ENCODE measurements at regions not wholly inside any gene's neighbourhood (a gene's known extent, or its start where the extent isn't known, plus 50 kb on each side); places are given as distances from the start of the nearest gene placed in this dataset.

DNA sequence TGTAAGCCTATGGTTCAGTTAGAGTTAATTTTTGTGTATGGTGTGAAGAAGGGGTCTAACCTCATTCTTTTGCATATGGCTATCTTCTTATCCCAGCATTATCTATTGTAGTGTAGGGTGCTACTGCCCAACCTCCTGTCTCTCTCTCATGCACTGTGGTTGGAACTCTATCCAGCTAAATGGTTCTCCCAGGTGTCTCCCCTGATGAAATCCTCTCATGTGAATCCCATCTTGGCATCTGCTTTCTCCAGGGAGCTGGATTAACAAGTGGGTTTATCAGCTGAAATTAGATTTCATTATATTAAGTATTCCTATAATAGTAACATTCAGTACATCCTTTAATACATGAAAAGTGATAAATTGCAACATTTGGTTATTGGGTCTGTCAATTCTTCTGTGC is 224.7 kb upstream of the SFRP2 start:
- H3K9me3 ChIP-seq (ENCODE audit: control insufficient read depth, insufficient read depth, low read depth, low read length), result no peaks in the 10 kb centered on the region
- no peak overlapping the region for H3K27ac ChIP-seq (ENCODE audit: low read length)
- DNase-seq (ENCODE audit: low read depth, low spot score) (no peak), ATAC-seq (no peak)
- no peak overlapping the region for H3K4me3 ChIP-seq (ENCODE audit: low read depth in 2 of 2, low read length in 2 of 2)
- H3K36me3 ChIP-seq (ENCODE audit: control insufficient read depth, insufficient read depth, low read length), result no peaks in the 10 kb centered on the region
- TF ChIP-seq, protein P1, sequence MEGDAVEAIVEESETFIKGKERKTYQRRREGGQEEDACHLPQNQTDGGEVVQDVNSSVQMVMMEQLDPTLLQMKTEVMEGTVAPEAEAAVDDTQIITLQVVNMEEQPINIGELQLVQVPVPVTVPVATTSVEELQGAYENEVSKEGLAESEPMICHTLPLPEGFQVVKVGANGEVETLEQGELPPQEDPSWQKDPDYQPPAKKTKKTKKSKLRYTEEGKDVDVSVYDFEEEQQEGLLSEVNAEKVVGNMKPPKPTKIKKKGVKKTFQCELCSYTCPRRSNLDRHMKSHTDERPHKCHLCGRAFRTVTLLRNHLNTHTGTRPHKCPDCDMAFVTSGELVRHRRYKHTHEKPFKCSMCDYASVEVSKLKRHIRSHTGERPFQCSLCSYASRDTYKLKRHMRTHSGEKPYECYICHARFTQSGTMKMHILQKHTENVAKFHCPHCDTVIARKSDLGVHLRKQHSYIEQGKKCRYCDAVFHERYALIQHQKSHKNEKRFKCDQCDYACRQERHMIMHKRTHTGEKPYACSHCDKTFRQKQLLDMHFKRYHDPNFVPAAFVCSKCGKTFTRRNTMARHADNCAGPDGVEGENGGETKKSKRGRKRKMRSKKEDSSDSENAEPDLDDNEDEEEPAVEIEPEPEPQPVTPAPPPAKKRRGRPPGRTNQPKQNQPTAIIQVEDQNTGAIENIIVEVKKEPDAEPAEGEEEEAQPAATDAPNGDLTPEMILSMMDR (IDR thresholded peaks at IDR 0.05), result no peak
- TF ChIP-seq POLR2AphosphoS5 (IDR thresholded peaks at IDR 0.05; ENCODE audit: low read depth, low read length), result no peak
- TF ChIP-seq SIN3A (IDR thresholded peaks at IDR 0.05; ENCODE audit: borderline replicate concordance, insufficient read depth, low read depth, low read length), result no peak
- TF ChIP-seq, protein P2, sequence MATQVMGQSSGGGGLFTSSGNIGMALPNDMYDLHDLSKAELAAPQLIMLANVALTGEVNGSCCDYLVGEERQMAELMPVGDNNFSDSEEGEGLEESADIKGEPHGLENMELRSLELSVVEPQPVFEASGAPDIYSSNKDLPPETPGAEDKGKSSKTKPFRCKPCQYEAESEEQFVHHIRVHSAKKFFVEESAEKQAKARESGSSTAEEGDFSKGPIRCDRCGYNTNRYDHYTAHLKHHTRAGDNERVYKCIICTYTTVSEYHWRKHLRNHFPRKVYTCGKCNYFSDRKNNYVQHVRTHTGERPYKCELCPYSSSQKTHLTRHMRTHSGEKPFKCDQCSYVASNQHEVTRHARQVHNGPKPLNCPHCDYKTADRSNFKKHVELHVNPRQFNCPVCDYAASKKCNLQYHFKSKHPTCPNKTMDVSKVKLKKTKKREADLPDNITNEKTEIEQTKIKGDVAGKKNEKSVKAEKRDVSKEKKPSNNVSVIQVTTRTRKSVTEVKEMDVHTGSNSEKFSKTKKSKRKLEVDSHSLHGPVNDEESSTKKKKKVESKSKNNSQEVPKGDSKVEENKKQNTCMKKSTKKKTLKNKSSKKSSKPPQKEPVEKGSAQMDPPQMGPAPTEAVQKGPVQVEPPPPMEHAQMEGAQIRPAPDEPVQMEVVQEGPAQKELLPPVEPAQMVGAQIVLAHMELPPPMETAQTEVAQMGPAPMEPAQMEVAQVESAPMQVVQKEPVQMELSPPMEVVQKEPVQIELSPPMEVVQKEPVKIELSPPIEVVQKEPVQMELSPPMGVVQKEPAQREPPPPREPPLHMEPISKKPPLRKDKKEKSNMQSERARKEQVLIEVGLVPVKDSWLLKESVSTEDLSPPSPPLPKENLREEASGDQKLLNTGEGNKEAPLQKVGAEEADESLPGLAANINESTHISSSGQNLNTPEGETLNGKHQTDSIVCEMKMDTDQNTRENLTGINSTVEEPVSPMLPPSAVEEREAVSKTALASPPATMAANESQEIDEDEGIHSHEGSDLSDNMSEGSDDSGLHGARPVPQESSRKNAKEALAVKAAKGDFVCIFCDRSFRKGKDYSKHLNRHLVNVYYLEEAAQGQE (IDR thresholded peaks at IDR 0.05; ENCODE audit: insufficient read depth in 1 of 2, low read depth in 2 of 2, low read length in 1 of 2), result no peak
- TF ChIP-seq TCF7L2 (IDR thresholded peaks at IDR 0.05; ENCODE audit: low read depth, low read length), result no peak
- H3K4me1 ChIP-seq (ENCODE audit: control insufficient read depth, insufficient read depth, low read length), result no peaks in the 10 kb centered on the region
- in situ Hi-C loops (cut with HindIII; ENCODE audit: low pct_unique_long_range_greater_than_20kb, low sequenced_read_pairs), result no loop called here
- ChIA-PET POLR2A (no interaction called here), CTCF (no interaction called here)
- no peaks in the 10 kb centered on the region for H3K27me3 ChIP-seq (ENCODE audit: control insufficient read depth, insufficient read depth, low read length)
- intact Hi-C loops (cut with micrococcal nuclease; ENCODE audit: unreplicated experiment), result loop anchor here (10.0 kb wide), 1 partner anchor 219 kb away; no protein-coding TSS in a partner anchor
- no TSS peak for BruUV-seq (replicated peaks)

DNA sequence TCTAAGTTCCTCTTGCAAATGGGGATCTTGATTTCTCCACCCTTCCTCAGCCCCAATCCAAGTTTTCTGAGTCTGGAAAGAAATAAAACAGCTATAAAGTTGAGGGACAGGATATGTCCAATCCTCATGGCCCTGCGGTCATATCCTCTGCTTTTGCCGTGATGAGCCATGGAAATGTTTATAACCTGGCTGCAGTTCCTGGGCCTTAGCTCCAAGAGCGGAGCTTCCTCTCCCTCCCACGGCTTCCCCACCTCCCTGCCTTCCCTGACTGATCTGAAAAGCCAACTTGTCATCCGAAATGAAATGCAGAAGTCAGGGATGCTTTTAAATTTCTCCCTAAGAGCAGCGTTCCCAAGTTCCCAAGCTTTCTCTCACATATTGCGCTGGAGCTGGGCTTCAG is 221.5 kb upstream of the SFRP2 start:
- in situ Hi-C loops (cut with HindIII; ENCODE audit: low pct_unique_long_range_greater_than_20kb, low sequenced_read_pairs) (no loop called here), intact Hi-C loops (cut with micrococcal nuclease; ENCODE audit: unreplicated experiment) (loop anchor here (10.0 kb wide), 1 partner anchor 216 kb away; no protein-coding TSS in a partner anchor)
- POLR2A ChIA-PET, result no interaction called here
- CTCF ChIA-PET, result no interaction called here
- BruUV-seq (replicated peaks), result no TSS peak
- Histone ChIP-seq H3K9me3 (ENCODE audit: control insufficient read depth, insufficient read depth, low read depth, low read length) (no peaks in the 10 kb centered on the region), H3K4me1 (ENCODE audit: control insufficient read depth, insufficient read depth, low read length) (no peaks in the 10 kb centered on the region), H3K4me3 (ENCODE audit: low read depth in 2 of 2, low read length in 2 of 2) (no peak overlapping the region), H3K36me3 (ENCODE audit: control insufficient read depth, insufficient read depth, low read length) (no peaks in the 10 kb centered on the region), H3K27ac (ENCODE audit: low read length) (no peak overlapping the region), H3K27me3 (ENCODE audit: control insufficient read depth, insufficient read depth, low read length) (no peaks in the 10 kb centered on the region)
- TF ChIP-seq TCF7L2 (IDR thresholded peaks at IDR 0.05; ENCODE audit: low read depth, low read length) (no peak), POLR2AphosphoS5 (IDR thresholded peaks at IDR 0.05; ENCODE audit: low read depth, low read length) (no peak), SIN3A (IDR thresholded peaks at IDR 0.05; ENCODE audit: borderline replicate concordance, insufficient read depth, low read depth, low read length) (no peak)
- TF ChIP-seq, protein P2 (IDR thresholded peaks at IDR 0.05; ENCODE audit: insufficient read depth in 1 of 2, low read depth in 2 of 2, low read length in 1 of 2), result no peak
- TF ChIP-seq, protein P1 (IDR thresholded peaks at IDR 0.05), result no peak
- no peak for DNase-seq (ENCODE audit: low read depth, low spot score)
- ATAC-seq, result no peak
